Esophagus squamous epithelium (tissue), 4 donors: ENCODE measurements at regions not wholly inside any gene's neighbourhood (a gene's known extent, or its start where the extent isn't known, plus 50 kb on each side); places are given as distances from the start of the nearest gene placed in this dataset.

Experiments used
- CTCF ChIP-seq, 6 experiments: fragments of 450-650 bp in 4 of 6; fragments of 200-600 bp in 2 of 6; sonication (generic) in 2 of 6; IDR thresholded peaks; one replicate each; pipeline ENCODE4 v1.5.1; 2016 to 2019; ENCODE audit warnings: antibody characterized with exemption in 6 of 6, mild to moderate bottlenecking in 4 of 6, moderate library complexity in 4 of 6
- POLR2A ChIP-seq, 4 donors: fragments of 450-650 bp; IDR thresholded peaks; one replicate each; pipeline ENCODE4 v1.6.1; 2017; ENCODE audit warnings: antibody characterized with exemption in 4 of 4, mild to moderate bottlenecking in 4 of 4, moderate library complexity in 3 of 4

GRCh38 chr13:81551036-81551435 lies 1210.1 kb upstream of the SPRY2 start:
- TF ChIP-seq CTCF (IDR thresholded peaks at IDR 0.05) (no peak), POLR2A (IDR thresholded peaks at IDR 0.05) (no peak)
